Omental fat pad (tissue), 3 donors: ENCODE measurements at regions not wholly inside any gene's neighbourhood (a gene's known extent, or its start where the extent isn't known, plus 50 kb on each side); places are given as distances from the start of the nearest gene placed in this dataset.

ENCODE experiments used
- ATAC-seq: fragments of 150-250 bp; one replicate; pipeline ENCODE4 v1.9.1; 2016; ENCODE audit warnings: mild to moderate bottlenecking, moderate library complexity; ENCODE audit not compliant: low FRiP score
- DNase-seq: peaks from one replicate; pipeline ENCODE4 v3.0.0-alpha.2; 2019; ENCODE audit warnings: low spot score
- TF ChIP-seq, protein P1 (sequence below), 3 donors: fragments of 450-650 bp; IDR thresholded peaks; one replicate each; pipeline ENCODE4 v1.5.1; 2016 to 2017; ENCODE audit warnings: antibody characterized with exemption in 3 of 3, mild to moderate bottlenecking in 3 of 3, moderate library complexity in 2 of 3

DNA sequence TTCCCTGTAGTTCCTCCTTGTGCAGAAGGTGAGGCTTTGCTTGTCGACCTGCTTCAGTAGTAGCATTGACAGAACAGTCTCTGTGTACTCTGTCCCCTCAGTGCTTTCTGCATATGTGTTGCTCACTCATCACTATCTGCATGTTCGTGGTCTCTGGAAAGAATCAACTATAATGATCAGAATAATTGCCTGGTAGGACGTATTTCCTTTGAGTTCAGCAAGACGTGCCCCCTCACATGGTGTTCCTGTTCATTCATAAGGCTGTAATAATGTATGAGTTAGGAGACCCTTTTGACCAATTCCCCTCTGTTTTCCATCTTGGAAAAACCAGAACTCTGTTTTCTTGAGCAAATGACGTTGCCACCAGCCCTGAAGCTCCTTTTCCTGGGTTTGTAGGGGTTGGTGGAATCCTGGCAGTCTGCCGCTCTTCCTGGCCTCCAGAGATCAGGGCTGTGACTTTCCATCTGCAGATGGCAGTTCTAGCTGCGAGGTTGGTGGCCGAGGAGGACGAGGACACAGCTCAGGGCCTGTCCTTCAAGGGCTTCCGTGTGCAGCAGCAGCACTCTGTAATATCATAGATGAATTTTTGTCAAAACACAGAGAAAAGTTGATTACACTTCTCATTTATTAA lies 61.9 kb downstream of the EXOSC2 start:
- DNase-seq (no peak), ATAC-seq (no peak)
- TF ChIP-seq, protein P1, sequence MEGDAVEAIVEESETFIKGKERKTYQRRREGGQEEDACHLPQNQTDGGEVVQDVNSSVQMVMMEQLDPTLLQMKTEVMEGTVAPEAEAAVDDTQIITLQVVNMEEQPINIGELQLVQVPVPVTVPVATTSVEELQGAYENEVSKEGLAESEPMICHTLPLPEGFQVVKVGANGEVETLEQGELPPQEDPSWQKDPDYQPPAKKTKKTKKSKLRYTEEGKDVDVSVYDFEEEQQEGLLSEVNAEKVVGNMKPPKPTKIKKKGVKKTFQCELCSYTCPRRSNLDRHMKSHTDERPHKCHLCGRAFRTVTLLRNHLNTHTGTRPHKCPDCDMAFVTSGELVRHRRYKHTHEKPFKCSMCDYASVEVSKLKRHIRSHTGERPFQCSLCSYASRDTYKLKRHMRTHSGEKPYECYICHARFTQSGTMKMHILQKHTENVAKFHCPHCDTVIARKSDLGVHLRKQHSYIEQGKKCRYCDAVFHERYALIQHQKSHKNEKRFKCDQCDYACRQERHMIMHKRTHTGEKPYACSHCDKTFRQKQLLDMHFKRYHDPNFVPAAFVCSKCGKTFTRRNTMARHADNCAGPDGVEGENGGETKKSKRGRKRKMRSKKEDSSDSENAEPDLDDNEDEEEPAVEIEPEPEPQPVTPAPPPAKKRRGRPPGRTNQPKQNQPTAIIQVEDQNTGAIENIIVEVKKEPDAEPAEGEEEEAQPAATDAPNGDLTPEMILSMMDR (IDR thresholded peaks at IDR 0.05): no peak

DNA sequence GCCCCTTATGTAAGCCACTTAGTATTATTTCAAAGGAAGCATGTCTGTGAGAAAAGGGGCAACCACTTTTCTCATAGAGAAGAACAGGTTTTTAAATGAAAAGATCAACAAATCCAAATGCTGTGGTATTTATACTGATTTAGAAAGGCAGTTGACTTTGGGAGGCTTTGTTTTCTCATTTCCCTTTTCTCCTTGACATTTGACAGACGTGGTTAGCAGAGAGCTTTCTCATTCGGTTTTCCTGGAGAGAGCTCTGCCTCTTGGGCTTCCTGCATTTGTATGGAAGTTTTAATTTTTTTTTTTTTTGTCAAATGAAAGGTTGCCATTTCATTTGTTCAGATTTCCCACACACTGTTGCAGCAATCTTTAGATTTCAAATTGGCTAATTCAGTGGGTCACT lies 62.5 kb downstream of the EXOSC2 start:
- TF ChIP-seq, protein P1 (IDR thresholded peaks at IDR 0.05): no peak
- ATAC-seq (no peak), DNase-seq (no peak)

DNA sequence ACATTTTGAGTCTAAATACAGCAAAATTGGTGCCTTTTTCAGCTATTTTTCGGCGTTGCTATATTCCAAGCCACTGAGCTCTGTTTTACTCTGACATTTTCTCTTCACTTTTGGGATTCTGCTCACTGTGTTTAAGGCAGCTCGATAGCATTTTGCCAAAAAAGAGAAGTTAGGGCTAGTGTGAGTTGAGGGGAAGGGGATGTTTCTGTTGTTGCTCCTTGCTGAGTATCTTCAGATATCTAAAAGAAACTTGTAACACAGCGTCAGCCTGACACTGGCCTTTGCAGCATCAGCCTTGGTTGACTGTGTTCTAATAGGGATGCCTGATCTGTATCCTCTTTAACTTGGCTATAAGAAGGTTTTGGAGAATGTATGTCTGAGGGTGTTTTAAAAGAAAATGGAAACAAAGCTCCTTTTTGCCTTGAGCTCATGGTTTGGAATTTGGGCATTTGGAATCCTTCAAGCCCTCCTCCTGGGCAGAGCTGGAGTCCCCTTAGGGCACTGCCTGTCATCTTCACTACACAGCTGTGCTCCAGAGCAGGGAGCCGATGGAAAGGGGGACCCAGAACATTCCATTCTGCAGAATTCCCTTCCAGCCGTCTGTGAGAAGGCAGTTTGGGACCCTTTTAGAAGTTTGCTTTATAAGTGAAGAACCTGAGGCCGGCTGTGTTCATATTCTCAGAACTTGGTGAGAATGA lies 63.0 kb downstream of the EXOSC2 start:
- TF ChIP-seq, protein P1 (IDR thresholded peaks at IDR 0.05): no peak
- ATAC-seq (no peak), DNase-seq (no peak)

- TF ChIP-seq, protein P1 (IDR thresholded peaks at IDR 0.05): no peak
- DNase-seq (no peak), ATAC-seq (no peak)
These were observed 66.2 kb downstream of the EXOSC2 start for GRCh38 chr9:130759738-130760137.

DNA sequence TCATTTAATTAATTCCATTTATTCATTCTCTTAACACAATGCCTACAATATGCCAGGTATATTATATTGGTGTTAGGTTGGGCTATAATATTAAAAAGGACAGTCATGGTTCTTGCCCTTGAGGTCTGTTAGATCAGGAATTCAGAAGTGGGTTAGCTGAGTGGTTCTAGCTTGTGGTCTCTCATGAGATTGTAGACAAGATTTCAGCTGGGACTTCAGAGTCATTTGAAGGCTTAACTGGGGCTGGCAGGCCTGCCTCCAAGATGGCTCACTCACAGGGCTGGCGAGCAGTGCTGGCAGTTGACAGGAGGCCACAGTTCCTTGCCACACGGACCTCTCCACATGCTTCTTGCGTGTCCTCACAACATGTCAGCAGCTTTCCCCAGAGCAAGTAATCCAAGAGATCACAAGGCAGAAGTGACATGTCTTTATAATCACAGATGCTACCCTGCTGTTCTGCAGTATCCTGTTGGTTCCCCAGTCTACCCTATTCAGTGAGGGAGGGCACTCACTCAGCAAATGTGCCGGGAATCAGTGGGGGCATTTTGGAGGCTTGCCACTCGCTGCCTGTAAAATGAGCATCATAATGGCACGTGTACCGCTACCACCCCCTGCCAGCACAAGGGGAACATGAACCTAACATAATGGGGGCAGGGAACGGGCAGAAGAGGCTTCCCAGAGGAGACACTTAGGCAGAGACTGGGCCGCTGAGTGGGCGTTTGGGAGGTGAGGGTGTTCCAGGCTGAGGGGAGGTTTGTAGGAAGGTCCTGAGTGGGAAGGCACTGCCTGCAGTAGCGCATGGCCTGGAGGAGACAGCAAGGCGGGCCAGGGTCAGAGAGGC lies 70.0 kb downstream of the EXOSC2 start:
- TF ChIP-seq, protein P1 (IDR thresholded peaks at IDR 0.05): no peak
- DNase-seq (no peak), ATAC-seq (peak; percentile 32)

DNA sequence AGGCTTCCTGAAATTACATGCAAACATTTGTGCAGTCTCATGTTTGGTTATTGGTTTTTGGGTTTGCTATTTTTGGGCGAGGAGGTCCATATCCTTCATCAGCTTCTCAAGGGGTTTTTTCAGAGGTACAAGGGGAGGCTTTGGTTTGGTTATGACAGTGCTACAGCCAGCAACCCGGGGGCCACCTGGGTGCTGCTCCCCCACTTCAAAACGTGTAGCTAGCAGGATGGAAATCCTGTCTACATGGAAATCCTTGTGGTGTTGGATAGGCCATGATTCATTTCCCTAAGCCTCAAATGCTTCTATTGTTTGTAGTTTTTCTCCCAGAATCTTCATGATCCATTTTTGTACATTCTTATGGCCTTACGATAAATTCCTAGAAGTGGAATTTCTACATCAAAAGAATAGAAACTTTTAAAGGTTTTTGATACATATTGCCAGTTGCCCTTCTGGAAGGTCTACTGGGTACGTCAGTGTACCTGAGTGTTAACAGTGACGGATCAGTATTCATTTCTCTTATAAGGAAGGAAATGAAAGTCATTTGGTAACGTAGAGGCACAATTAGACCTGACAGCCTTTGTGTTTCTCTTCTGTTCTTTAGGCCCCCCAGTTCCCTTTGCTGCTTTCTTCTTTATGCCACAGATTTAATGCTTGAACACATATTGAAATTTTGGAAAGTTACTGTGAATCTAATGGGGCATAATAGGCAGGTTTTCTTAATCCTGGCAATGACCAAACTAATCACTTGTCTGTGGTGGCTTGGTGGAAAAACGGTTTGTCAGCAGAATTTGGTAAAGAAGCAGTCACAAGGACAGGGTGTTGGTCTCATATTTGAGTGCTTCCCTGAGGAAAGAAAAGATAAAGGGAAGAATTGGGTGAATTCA lies 69.7 kb upstream of the ABL1 start:
- ATAC-seq (no peak), DNase-seq (no peak)
- TF ChIP-seq, protein P1 (IDR thresholded peaks at IDR 0.05): no peak
